ENCODE measurements at regions not wholly inside any gene's neighbourhood (a gene's known extent, or its start where the extent isn't known, plus 50 kb on each side); places are given as distances from the start of the nearest gene placed in this dataset.

DNA sequence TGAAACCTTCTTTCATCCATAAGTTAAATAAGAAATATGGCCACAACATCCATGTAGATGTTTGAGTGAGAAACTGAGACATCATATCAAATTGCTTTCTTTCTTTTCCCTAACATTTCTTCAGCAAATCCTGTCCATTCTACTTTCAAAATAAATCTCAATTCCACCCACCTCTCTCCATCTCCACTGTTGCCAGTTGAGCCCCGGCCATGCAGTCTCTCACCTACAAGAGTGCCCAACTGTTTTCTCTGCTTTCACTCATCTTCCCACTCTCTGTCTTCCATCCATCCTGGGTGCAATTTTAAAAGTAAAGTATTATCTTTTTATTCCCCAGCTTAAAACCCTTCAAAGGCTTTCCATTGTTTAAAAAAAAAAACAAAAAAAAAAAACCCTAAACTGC, 260.4 kb downstream of the DEPDC1B start:
- TF ChIP-seq, protein P1, sequence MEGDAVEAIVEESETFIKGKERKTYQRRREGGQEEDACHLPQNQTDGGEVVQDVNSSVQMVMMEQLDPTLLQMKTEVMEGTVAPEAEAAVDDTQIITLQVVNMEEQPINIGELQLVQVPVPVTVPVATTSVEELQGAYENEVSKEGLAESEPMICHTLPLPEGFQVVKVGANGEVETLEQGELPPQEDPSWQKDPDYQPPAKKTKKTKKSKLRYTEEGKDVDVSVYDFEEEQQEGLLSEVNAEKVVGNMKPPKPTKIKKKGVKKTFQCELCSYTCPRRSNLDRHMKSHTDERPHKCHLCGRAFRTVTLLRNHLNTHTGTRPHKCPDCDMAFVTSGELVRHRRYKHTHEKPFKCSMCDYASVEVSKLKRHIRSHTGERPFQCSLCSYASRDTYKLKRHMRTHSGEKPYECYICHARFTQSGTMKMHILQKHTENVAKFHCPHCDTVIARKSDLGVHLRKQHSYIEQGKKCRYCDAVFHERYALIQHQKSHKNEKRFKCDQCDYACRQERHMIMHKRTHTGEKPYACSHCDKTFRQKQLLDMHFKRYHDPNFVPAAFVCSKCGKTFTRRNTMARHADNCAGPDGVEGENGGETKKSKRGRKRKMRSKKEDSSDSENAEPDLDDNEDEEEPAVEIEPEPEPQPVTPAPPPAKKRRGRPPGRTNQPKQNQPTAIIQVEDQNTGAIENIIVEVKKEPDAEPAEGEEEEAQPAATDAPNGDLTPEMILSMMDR (IDR thresholded peaks at IDR 0.05) = no peak
- TF ChIP-seq POLR2A (IDR thresholded peaks at IDR 0.05) = no peak
